Suprapubic skin (tissue), 4 donors: ENCODE measurements at regions not wholly inside any gene's neighbourhood (a gene's known extent, or its start where the extent isn't known, plus 50 kb on each side); places are given as distances from the start of the nearest gene placed in this dataset.
"Not testable (repeated sequence)": the region's sequence is repeated elsewhere in the genome, so short reads cannot be mapped to it uniquely, and the experiment has no call there.

Experiments
- DNase-seq, 2 donors: peaks; one replicate each; pipeline ENCODE4 v3.0.0-alpha.2; 2019; ENCODE audit warnings: low spot score in 2 of 2
- H3K27ac ChIP-seq: fragments of 200-600 bp; sonication (generic); one replicate; pipeline ENCODE4 v1.5.1; 2019
- H3K27me3 ChIP-seq: fragments of 200-600 bp; sonication (generic); one replicate; pipeline ENCODE4 v1.5.1; 2019
- H3K36me3 ChIP-seq: fragments of 200-600 bp; sonication (generic); one replicate; pipeline ENCODE4 v1.5.1; 2019
- H3K4me1 ChIP-seq: fragments of 200-600 bp; sonication (generic); one replicate; pipeline ENCODE4 v1.5.1; 2019
- H3K4me3 ChIP-seq: fragments of 200-600 bp; sonication (generic); one replicate; pipeline ENCODE4 v1.5.1; 2019; ENCODE audit warnings: mild to moderate bottlenecking
- H3K9me3 ChIP-seq: fragments of 200-600 bp; sonication (generic); one replicate; pipeline ENCODE4 v1.5.1; 2019
- CTCF ChIP-seq, 2 donors: fragments of 200-600 bp in 1 of 2; fragments of 450-650 bp in 1 of 2; sonication (generic) in 1 of 2; IDR thresholded peaks; one replicate each; pipeline ENCODE4 v1.5.1; 2016 to 2019; ENCODE audit warnings: antibody characterized with exemption in 2 of 2, mild to moderate bottlenecking in 1 of 2, moderate library complexity in 1 of 2
- EP300 ChIP-seq: sonication (generic); formaldehyde crosslinking; IDR thresholded peaks from one replicate; pipeline ENCODE4 v1.6.1; 2017; ENCODE audit warnings: antibody characterized with exemption
- POLR2A ChIP-seq, 2 donors: fragments of 450-650 bp; IDR thresholded peaks; one replicate each; pipeline ENCODE4 v1.6.1; 2017; ENCODE audit warnings: antibody characterized with exemption in 2 of 2, mild to moderate bottlenecking in 2 of 2, moderate library complexity in 2 of 2
- POLR2AphosphoS5 ChIP-seq, 3 donors: sonication (generic); formaldehyde crosslinking; IDR thresholded peaks; one replicate each; pipeline ENCODE4 v1.6.1; 2017; ENCODE audit warnings: antibody characterized with exemption in 3 of 3
- whole genome bisulfite sequencing: methylation state at CpG from one replicate; pipeline ENCODE4 v1.1.5; 2018; 5-methylcytosine and 5-hydroxymethylcytosine counted together

- TF ChIP-seq POLR2A (IDR thresholded peaks at IDR 0.05) (no peak), POLR2AphosphoS5 (IDR thresholded peaks at IDR 0.05) (no peak), CTCF (IDR thresholded peaks at IDR 0.05) (no peak)
- H3K4me1 ChIP-seq = no peaks in the 10 kb centered on the region
- H3K4me3 ChIP-seq = no peak overlapping the region
- no peak for DNase-seq
- H3K27ac ChIP-seq = no peak overlapping the region
- no peaks in the 10 kb centered on the region for H3K27me3 ChIP-seq
- H3K9me3 ChIP-seq = no peaks in the 10 kb centered on the region
- no peaks in the 10 kb centered on the region for H3K36me3 ChIP-seq
- WGBS = 38% methylated on average over 1 of the region's 1 CpG
These were observed 1250.2 kb upstream of the CNTN5 start for GRCh38 chr11:97770570-97770969.

GRCh38 chr11:97772705-97773104, 1248.0 kb upstream of the CNTN5 start:
- DNase-seq = no peak
- whole genome bisulfite sequencing = 48% methylated on average over 5 of the region's 5 CpGs
- H3K4me3 ChIP-seq = no peak overlapping the region
- H3K27ac ChIP-seq = no peak overlapping the region
- H3K9me3 ChIP-seq = no peaks in the 10 kb centered on the region
- H3K36me3 ChIP-seq = no peaks in the 10 kb centered on the region
- no peaks in the 10 kb centered on the region for H3K4me1 ChIP-seq
- H3K27me3 ChIP-seq = no peaks in the 10 kb centered on the region
- TF ChIP-seq POLR2A (IDR thresholded peaks at IDR 0.05) (no peak), EP300 (no peak), CTCF (IDR thresholded peaks at IDR 0.05) (no peak), POLR2AphosphoS5 (IDR thresholded peaks at IDR 0.05) (no peak)

GRCh38 chr11:97784388-97784787, 1236.4 kb upstream of the CNTN5 start:
- not testable (repeated sequence) for DNase-seq, H3K36me3 ChIP-seq, H3K4me3 ChIP-seq, H3K9me3 ChIP-seq, H3K27me3 ChIP-seq, H3K4me1 ChIP-seq, H3K27ac ChIP-seq
- WGBS = 80% methylated on average over 4 of the region's 4 CpGs

GRCh38 chr11:97786961-97787360, 1233.8 kb upstream of the CNTN5 start:
- H3K4me1 ChIP-seq = no peaks in the 10 kb centered on the region
- H3K27ac ChIP-seq = no peak overlapping the region
- no peak for DNase-seq
- TF ChIP-seq POLR2A (IDR thresholded peaks at IDR 0.05) (no peak), POLR2AphosphoS5 (IDR thresholded peaks at IDR 0.05) (no peak), EP300 (no peak), CTCF (IDR thresholded peaks at IDR 0.05) (no peak)
- H3K27me3 ChIP-seq = no peaks in the 10 kb centered on the region
- H3K4me3 ChIP-seq = no peak overlapping the region
- WGBS = 87% methylated on average over 3 of the region's 3 CpGs
- H3K36me3 ChIP-seq = no peaks in the 10 kb centered on the region
- peaks cover 7% of the 10 kb centered on the region for H3K9me3 ChIP-seq

GRCh38 chr11:97794876-97795275, 1225.9 kb upstream of the CNTN5 start:
- WGBS = 30% methylated on average over 2 of the region's 2 CpGs
- TF ChIP-seq POLR2A (IDR thresholded peaks at IDR 0.05) (no peak), POLR2AphosphoS5 (IDR thresholded peaks at IDR 0.05) (no peak), EP300 (no peak), CTCF (IDR thresholded peaks at IDR 0.05) (no peak)
- Histone ChIP-seq H3K27ac (no peak overlapping the region), H3K4me1 (no peaks in the 10 kb centered on the region), H3K36me3 (no peaks in the 10 kb centered on the region), H3K27me3 (no peaks in the 10 kb centered on the region), H3K4me3 (no peak overlapping the region), H3K9me3 (no peaks in the 10 kb centered on the region)
- DNase-seq = no peak

- 85% methylated on average over 3 of the region's 3 CpGs for WGBS
- DNase-seq = no peak
- TF ChIP-seq POLR2AphosphoS5 (IDR thresholded peaks at IDR 0.05) (no peak), EP300 (no peak), CTCF (IDR thresholded peaks at IDR 0.05) (no peak)
These were observed 1219.9 kb upstream of the CNTN5 start for GRCh38 chr11:97800891-97801290.

More at GRCh38 chr11:97800891-97801290, 1219.9 kb upstream of the CNTN5 start:
- Histone ChIP-seq H3K9me3 (no peaks in the 10 kb centered on the region), H3K27me3 (no peaks in the 10 kb centered on the region), H3K36me3 (no peaks in the 10 kb centered on the region), H3K27ac (no peak overlapping the region), H3K4me3 (no peak overlapping the region), H3K4me1 (no peaks in the 10 kb centered on the region)
